H1 (cell line): ENCODE measurements at regions not wholly inside any gene's neighbourhood (a gene's known extent, or its start where the extent isn't known, plus 50 kb on each side); places are given as distances from the start of the nearest gene placed in this dataset.

Experiments used
- CTCF ChIA-PET: fragments of 300-600 bp; sonication (Branson Sonifier 250); formaldehyde crosslinking; loops from one replicate; lab custom pipeline; 2021; ENCODE audit not compliant: partially characterized antibody; lab: Charles Lee
- POLR2A ChIA-PET: fragments of 300-600 bp; sonication (Branson Sonifier 250); formaldehyde crosslinking; loops from one replicate; lab custom pipeline; 2021; ENCODE audit warnings: inconsistent platforms; ENCODE audit not compliant: partially characterized antibody; lab: Charles Lee
- DNase-seq, 2 experiments: peaks; one replicate each; pipeline versions ENCODE4 v3.0.0 to v3.0.0-alpha.2; 2010 to 2022; ENCODE audit warnings: low spot score in 2 of 2, low read depth in 1 of 2, mixed read lengths in 1 of 2
- FAIRE-seq: peaks from 2 replicates; lab custom pipeline; 2011; peaks lifted over from hg19 to GRCh38; lab: Jason Lieb, UNC
- H2AFZ ChIP-seq: 2 replicates; pipeline ENCODE4 v1.8.1; 2012; ENCODE audit warnings: low read length, inconsistent platforms
- H2AK5ac ChIP-seq: 2 replicates; pipeline ENCODE4 v1.6.1; 2013; ENCODE audit warnings: low read depth, low read length
- H2BK120ac ChIP-seq: replicated peaks from 2 replicates; pipeline ENCODE3; 2013; ENCODE audit warnings: low read depth, low read length, inconsistent platforms
- H2BK12ac ChIP-seq: 2 replicates; pipeline ENCODE4 v1.6.1; 2013; ENCODE audit warnings: low read depth, low read length
- H2BK15ac ChIP-seq: 2 replicates; pipeline ENCODE4 v1.6.1; 2013; ENCODE audit warnings: low read length
- H2BK20ac ChIP-seq: 2 replicates; pipeline ENCODE4 v1.6.1; 2013; ENCODE audit warnings: low read length
- H2BK5ac ChIP-seq: 2 replicates; pipeline ENCODE4 v1.6.1; 2013; ENCODE audit warnings: low read depth, low read length
- H3K14ac ChIP-seq: 2 replicates; pipeline ENCODE4 v1.6.1; 2013; ENCODE audit warnings: inconsistent platforms; ENCODE audit not compliant: insufficient read length
- H3K18ac ChIP-seq: 2 replicates; pipeline ENCODE4 v1.6.1; 2013; ENCODE audit warnings: low read length; ENCODE audit errors: extremely low read depth
- H3K23ac ChIP-seq: 2 replicates; pipeline ENCODE4 v1.6.1; 2013; ENCODE audit warnings: inconsistent platforms; ENCODE audit not compliant: insufficient read length
- H3K23me2 ChIP-seq: 2 replicates; pipeline ENCODE4 v1.6.1; 2013; ENCODE audit warnings: low read depth, low read length
- H3K27ac ChIP-seq: 2 replicates; pipeline ENCODE4 v1.6.1; 2011; ENCODE audit warnings: low read depth, low read length, inconsistent platforms
- H3K27me3 ChIP-seq, 4 experiments: replicated peaks in 1 of 4; 1 replicate in 1 of 4; 2 replicates in 3 of 4; pipeline versions ENCODE4 v1.6.1 to v1.8.1; 2011 to 2013; ENCODE audit warnings: low read length in 3 of 4, mild to moderate bottlenecking in 3 of 4, inconsistent platforms in 2 of 4, mixed read lengths in 2 of 4, moderate library complexity in 1 of 4; ENCODE audit not compliant: control insufficient read depth in 3 of 4, insufficient read depth in 3 of 4; ENCODE audit errors: extremely low read depth in 1 of 4
- H3K36me3 ChIP-seq, 4 experiments: 2 replicates each; pipeline versions ENCODE4 v1.6.1 to v1.8.1; 2011 to 2013; ENCODE audit warnings: mild to moderate bottlenecking in 4 of 4, low read length in 3 of 4, moderate library complexity in 2 of 4, control low read depth in 1 of 4, inconsistent platforms in 1 of 4; ENCODE audit not compliant: insufficient read depth in 4 of 4, control insufficient read depth in 2 of 4
- H3K4ac ChIP-seq: replicated peaks from 2 replicates; pipeline ENCODE3; 2013; ENCODE audit warnings: low read length, low read depth, mixed read lengths, inconsistent platforms; ENCODE audit not compliant: insufficient read length
- H3K4me1 ChIP-seq, 4 experiments: replicated peaks in 1 of 4; 1 replicate in 1 of 4; 2 replicates in 3 of 4; pipeline versions ENCODE4 v1.6.1 to v1.8.1; 2011 to 2013; ENCODE audit warnings: low read length in 3 of 4, inconsistent platforms in 2 of 4, mixed read lengths in 1 of 4; ENCODE audit not compliant: insufficient read depth in 4 of 4, control insufficient read depth in 3 of 4
- H3K4me2 ChIP-seq, 2 experiments: 2 replicates each; pipeline versions ENCODE4 v1.6.1 to v1.8.1; 2011 to 2013; ENCODE audit warnings: low read depth in 2 of 2, low read length in 2 of 2, control low read depth in 1 of 2, inconsistent platforms in 1 of 2, mild to moderate bottlenecking in 1 of 2; ENCODE audit not compliant: insufficient read depth in 1 of 2
- H3K4me3 ChIP-seq, 4 experiments: fragments of 200-600, 300-600 bp in 1 of 4; sonication (generic), shearing (Covaris generic), sonication (Bioruptor Twin) in 1 of 4; 2 replicates each; pipeline versions ENCODE4 v1.5.1 to v1.8.1; 2011 to 2016; ENCODE audit warnings: low read length in 4 of 4, low read depth in 3 of 4, control low read depth in 2 of 4, inconsistent platforms in 2 of 4, mild to moderate bottlenecking in 2 of 4, mixed read lengths in 1 of 4, moderate library complexity in 1 of 4; ENCODE audit not compliant: insufficient read depth in 2 of 4; ENCODE audit errors: extremely low read depth in 1 of 4
- H3K56ac ChIP-seq: replicated peaks from 2 replicates; pipeline ENCODE3; 2013; ENCODE audit warnings: low read depth, mild to moderate bottlenecking, mixed read lengths, low read length, inconsistent platforms; ENCODE audit not compliant: insufficient read length
- H3K79me1 ChIP-seq: 2 replicates; pipeline ENCODE4 v1.6.1; 2013; ENCODE audit warnings: low read depth, low read length, control low read depth
- H3K79me2 ChIP-seq, 2 experiments: 2 replicates each; pipeline versions ENCODE4 v1.6.1 to v1.8.1; 2012 to 2013; ENCODE audit warnings: low read length in 2 of 2, mild to moderate bottlenecking in 2 of 2, inconsistent platforms in 1 of 2; ENCODE audit not compliant: insufficient read depth in 2 of 2, control insufficient read depth in 1 of 2
- H3K9ac ChIP-seq, 4 experiments: replicated peaks in 1 of 4; 1 replicate in 1 of 4; 2 replicates in 3 of 4; pipeline versions ENCODE4 v1.6.1 to v1.8.1; 2011 to 2013; ENCODE audit warnings: low read depth in 3 of 4, low read length in 3 of 4, control low read depth in 2 of 4, mild to moderate bottlenecking in 2 of 4, moderate library complexity in 2 of 4, inconsistent platforms in 1 of 4; ENCODE audit errors: extremely low read depth in 1 of 4
- H3K9me3 ChIP-seq, 2 experiments: 2 replicates each; pipeline versions ENCODE4 v1.6.1 to v1.8.1; 2012 to 2013; ENCODE audit warnings: mild to moderate bottlenecking in 2 of 2, moderate library complexity in 2 of 2, control low read depth in 1 of 2, inconsistent platforms in 1 of 2, low read depth in 1 of 2, low read length in 1 of 2, mixed read lengths in 1 of 2; ENCODE audit not compliant: insufficient read depth in 2 of 2
- H4K20me1 ChIP-seq, 2 experiments: replicated peaks in 1 of 2; 2 replicates each; pipeline versions ENCODE3 to v1.8.1; 2011 to 2013; ENCODE audit warnings: inconsistent platforms in 2 of 2, low read length in 2 of 2, mild to moderate bottlenecking in 1 of 2; ENCODE audit not compliant: insufficient read depth in 2 of 2, control insufficient read depth in 1 of 2
- H4K5ac ChIP-seq: 2 replicates; pipeline ENCODE4 v1.6.1; 2013; ENCODE audit warnings: low read length, low read depth, mixed read lengths, inconsistent platforms; ENCODE audit not compliant: insufficient read length
- H4K8ac ChIP-seq: 2 replicates; pipeline ENCODE4 v1.8.0; 2013; ENCODE audit warnings: mild to moderate bottlenecking, moderate library complexity, low read length, inconsistent platforms; ENCODE audit not compliant: insufficient read depth; ENCODE audit errors: extremely low read depth
- H4K91ac ChIP-seq: replicated peaks from 2 replicates; pipeline ENCODE3; 2013; ENCODE audit warnings: low read length, mixed read lengths, inconsistent platforms; ENCODE audit not compliant: insufficient read length
- PHF8 ChIP-seq: fragments of 200-600 bp; sonication (generic); conservative IDR thresholded peaks from 2 replicates; pipeline ENCODE4 v1.7.1; 2012; ENCODE audit warnings: low read depth, mild to moderate bottlenecking, inconsistent platforms, low read length, moderate library complexity

GRCh38 chr7:17721736-17722285 lies 218.5 kb downstream of the SNX13 start:
- Histone ChIP-seq H3K18ac (no peak overlapping the region), H2AK5ac (no peak overlapping the region), H3K4me3 (no peak overlapping the region), H3K27me3 (no peaks in the 10 kb centered on the region), H3K4me1 (peaks cover 0 to 2% (median 0%) of the 10 kb centered on the region in 4 experiments; a peak in 1 of 7 replicates), H3K9me3 (no peaks in the 10 kb centered on the region), H3K23ac (no peak overlapping the region), H2BK15ac (no peak overlapping the region), H4K20me1 (no peaks in the 10 kb centered on the region), H4K8ac (no peak overlapping the region), H3K79me2 (no peaks in the 10 kb centered on the region), H4K91ac (no peak overlapping the region), H3K56ac (no peak overlapping the region), H3K36me3 (no peaks in the 10 kb centered on the region), H2AFZ (0 out of 2 replicates have a peak overlapping the region, but pooled peaks have one; percentile 25), H3K23me2 (no peaks in the 10 kb centered on the region), H3K79me1 (no peaks in the 10 kb centered on the region), H2BK12ac (no peak overlapping the region), H3K9ac (no peak overlapping the region), H2BK20ac (no peak overlapping the region), H3K27ac (no peak overlapping the region), H4K5ac (no peak overlapping the region)
- DNase-seq (no peak), FAIRE-seq (no peak)
- TF ChIP-seq PHF8: no peak
- TF ChIP-seq, all 59 proteins: peak for 0
- H3K4ac ChIP-seq: no peak overlapping the region
- H3K14ac ChIP-seq: no peak overlapping the region
- ChIA-PET POLR2A (no interaction called here), CTCF (no interaction called here)
- H3K4me2 ChIP-seq: no peak overlapping the region
- H2BK120ac ChIP-seq: no peak overlapping the region
- no peak overlapping the region for H2BK5ac ChIP-seq
